ENCODE measurements at regions not wholly inside any gene's neighbourhood (a gene's known extent, or its start where the extent isn't known, plus 50 kb on each side); places are given as distances from the start of the nearest gene placed in this dataset.

DNA sequence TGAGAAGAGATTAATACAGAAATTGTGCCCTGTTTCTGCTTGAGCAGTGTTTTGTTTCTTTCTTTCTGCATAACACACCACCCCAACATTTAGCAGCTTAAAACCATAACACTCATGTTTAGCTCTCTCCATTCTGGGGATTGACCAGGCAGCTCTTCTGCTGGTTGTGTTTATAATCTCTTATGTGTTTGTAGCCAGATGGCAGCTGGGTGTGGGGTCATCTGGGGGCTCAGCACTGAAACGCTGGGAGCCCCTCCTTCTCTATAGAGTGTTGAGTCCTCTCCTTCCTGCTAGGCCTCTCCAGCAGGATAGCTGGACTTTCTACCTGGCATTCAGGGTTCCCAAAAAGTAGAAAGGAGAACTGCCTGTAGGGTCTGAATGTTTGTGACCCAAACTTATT is 270.6 kb downstream of the TTC8 start:
- Histone ChIP-seq H3K23me2 (ENCODE audit: low read depth, low read length) (no peaks in the 10 kb centered on the region; the same call in 1 of the 2 replicates), H3K79me2 (ENCODE audit: control insufficient read depth in 1 of 2, insufficient read depth in 2 of 2, low read length in 2 of 2) (no peaks in the 10 kb centered on the region), H3K9ac (replicated peaks in 1 of 4; ENCODE audit: extremely low read depth in 1 of 4, low read depth in 3 of 4, low read length in 3 of 4) (no peak overlapping the region), H2AFZ (ENCODE audit: low read length) (no peak overlapping the region), H3K56ac (replicated peaks; ENCODE audit: insufficient read length, low read depth, low read length) (no peak overlapping the region), H4K5ac (ENCODE audit: insufficient read length, low read depth, low read length) (no peak overlapping the region), H3K27me3 (replicated peaks in 1 of 4; ENCODE audit: control insufficient read depth in 3 of 4, extremely low read depth in 1 of 4, insufficient read depth in 3 of 4, low read length in 3 of 4) (no peaks in the 10 kb centered on the region), H2BK15ac (ENCODE audit: low read length) (no peak overlapping the region), H3K27ac (ENCODE audit: low read depth, low read length) (no peak overlapping the region), H2BK5ac (ENCODE audit: low read depth, low read length) (no peak overlapping the region), H3K79me1 (ENCODE audit: low read depth, low read length) (no peaks in the 10 kb centered on the region), H2AK5ac (ENCODE audit: low read depth, low read length) (no peak overlapping the region), H2BK120ac (replicated peaks; ENCODE audit: low read depth, low read length) (no peak overlapping the region), H3K4me1 (replicated peaks in 1 of 4; ENCODE audit: control insufficient read depth in 3 of 4, insufficient read depth in 4 of 4, low read length in 3 of 4) (no peaks in the 10 kb centered on the region), H3K23ac (ENCODE audit: insufficient read length) (no peak overlapping the region), H3K36me3 (ENCODE audit: control insufficient read depth in 2 of 4, insufficient read depth in 4 of 4, low read length in 3 of 4) (no peaks in the 10 kb centered on the region), H3K18ac (ENCODE audit: extremely low read depth, low read length) (no peak overlapping the region), H3K9me3 (ENCODE audit: insufficient read depth in 2 of 2, low read depth in 1 of 2, low read length in 1 of 2) (no peaks in the 10 kb centered on the region), H3K4me3 (ENCODE audit: extremely low read depth in 1 of 4, insufficient read depth in 2 of 4, low read depth in 3 of 4, low read length in 4 of 4) (no peak overlapping the region), H4K91ac (replicated peaks; ENCODE audit: insufficient read length, low read length) (no peak overlapping the region), H3K4ac (replicated peaks; ENCODE audit: insufficient read length, low read depth, low read length) (no peak overlapping the region), H4K20me1 (replicated peaks in 1 of 2; ENCODE audit: control insufficient read depth in 1 of 2, insufficient read depth in 2 of 2, low read length in 2 of 2) (no peaks in the 10 kb centered on the region), H3K4me2 (ENCODE audit: insufficient read depth in 1 of 2, low read depth in 2 of 2, low read length in 2 of 2) (no peak overlapping the region), H4K8ac (ENCODE audit: extremely low read depth, insufficient read depth, low read length) (no peak overlapping the region), H2BK12ac (ENCODE audit: low read depth, low read length) (no peak overlapping the region), H2BK20ac (ENCODE audit: low read length) (no peak overlapping the region), H3K14ac (ENCODE audit: insufficient read length) (no peak overlapping the region)
- FAIRE-seq (no peak), DNase-seq (ENCODE audit: low read depth in 1 of 2, low spot score in 2 of 2) (no peak)
- CTCF ChIA-PET (ENCODE audit: partially characterized antibody), result interaction anchor here (0.8 kb wide), 1 partner anchor 102 kb away, joined by 3 read pairs; no protein-coding TSS in a partner anchor
- 100% methylated on average over 1 of the region's 1 CpG; no CpG with 5 or more reads in 1 of the 2 experiments for WGBS, 2 experiments (ENCODE audit: extremely low coverage in 1 of 2, insufficient coverage in 1 of 2, insufficient read length in 1 of 2, insufficient replicate concordance in 2 of 2, low coverage in 1 of 2, low lambda C conversion rate in 2 of 2, missing lambda C conversion rate in 1 of 2)
- POLR2A ChIA-PET (ENCODE audit: partially characterized antibody), result no interaction called here
- TF ChIP-seq, protein P1, sequence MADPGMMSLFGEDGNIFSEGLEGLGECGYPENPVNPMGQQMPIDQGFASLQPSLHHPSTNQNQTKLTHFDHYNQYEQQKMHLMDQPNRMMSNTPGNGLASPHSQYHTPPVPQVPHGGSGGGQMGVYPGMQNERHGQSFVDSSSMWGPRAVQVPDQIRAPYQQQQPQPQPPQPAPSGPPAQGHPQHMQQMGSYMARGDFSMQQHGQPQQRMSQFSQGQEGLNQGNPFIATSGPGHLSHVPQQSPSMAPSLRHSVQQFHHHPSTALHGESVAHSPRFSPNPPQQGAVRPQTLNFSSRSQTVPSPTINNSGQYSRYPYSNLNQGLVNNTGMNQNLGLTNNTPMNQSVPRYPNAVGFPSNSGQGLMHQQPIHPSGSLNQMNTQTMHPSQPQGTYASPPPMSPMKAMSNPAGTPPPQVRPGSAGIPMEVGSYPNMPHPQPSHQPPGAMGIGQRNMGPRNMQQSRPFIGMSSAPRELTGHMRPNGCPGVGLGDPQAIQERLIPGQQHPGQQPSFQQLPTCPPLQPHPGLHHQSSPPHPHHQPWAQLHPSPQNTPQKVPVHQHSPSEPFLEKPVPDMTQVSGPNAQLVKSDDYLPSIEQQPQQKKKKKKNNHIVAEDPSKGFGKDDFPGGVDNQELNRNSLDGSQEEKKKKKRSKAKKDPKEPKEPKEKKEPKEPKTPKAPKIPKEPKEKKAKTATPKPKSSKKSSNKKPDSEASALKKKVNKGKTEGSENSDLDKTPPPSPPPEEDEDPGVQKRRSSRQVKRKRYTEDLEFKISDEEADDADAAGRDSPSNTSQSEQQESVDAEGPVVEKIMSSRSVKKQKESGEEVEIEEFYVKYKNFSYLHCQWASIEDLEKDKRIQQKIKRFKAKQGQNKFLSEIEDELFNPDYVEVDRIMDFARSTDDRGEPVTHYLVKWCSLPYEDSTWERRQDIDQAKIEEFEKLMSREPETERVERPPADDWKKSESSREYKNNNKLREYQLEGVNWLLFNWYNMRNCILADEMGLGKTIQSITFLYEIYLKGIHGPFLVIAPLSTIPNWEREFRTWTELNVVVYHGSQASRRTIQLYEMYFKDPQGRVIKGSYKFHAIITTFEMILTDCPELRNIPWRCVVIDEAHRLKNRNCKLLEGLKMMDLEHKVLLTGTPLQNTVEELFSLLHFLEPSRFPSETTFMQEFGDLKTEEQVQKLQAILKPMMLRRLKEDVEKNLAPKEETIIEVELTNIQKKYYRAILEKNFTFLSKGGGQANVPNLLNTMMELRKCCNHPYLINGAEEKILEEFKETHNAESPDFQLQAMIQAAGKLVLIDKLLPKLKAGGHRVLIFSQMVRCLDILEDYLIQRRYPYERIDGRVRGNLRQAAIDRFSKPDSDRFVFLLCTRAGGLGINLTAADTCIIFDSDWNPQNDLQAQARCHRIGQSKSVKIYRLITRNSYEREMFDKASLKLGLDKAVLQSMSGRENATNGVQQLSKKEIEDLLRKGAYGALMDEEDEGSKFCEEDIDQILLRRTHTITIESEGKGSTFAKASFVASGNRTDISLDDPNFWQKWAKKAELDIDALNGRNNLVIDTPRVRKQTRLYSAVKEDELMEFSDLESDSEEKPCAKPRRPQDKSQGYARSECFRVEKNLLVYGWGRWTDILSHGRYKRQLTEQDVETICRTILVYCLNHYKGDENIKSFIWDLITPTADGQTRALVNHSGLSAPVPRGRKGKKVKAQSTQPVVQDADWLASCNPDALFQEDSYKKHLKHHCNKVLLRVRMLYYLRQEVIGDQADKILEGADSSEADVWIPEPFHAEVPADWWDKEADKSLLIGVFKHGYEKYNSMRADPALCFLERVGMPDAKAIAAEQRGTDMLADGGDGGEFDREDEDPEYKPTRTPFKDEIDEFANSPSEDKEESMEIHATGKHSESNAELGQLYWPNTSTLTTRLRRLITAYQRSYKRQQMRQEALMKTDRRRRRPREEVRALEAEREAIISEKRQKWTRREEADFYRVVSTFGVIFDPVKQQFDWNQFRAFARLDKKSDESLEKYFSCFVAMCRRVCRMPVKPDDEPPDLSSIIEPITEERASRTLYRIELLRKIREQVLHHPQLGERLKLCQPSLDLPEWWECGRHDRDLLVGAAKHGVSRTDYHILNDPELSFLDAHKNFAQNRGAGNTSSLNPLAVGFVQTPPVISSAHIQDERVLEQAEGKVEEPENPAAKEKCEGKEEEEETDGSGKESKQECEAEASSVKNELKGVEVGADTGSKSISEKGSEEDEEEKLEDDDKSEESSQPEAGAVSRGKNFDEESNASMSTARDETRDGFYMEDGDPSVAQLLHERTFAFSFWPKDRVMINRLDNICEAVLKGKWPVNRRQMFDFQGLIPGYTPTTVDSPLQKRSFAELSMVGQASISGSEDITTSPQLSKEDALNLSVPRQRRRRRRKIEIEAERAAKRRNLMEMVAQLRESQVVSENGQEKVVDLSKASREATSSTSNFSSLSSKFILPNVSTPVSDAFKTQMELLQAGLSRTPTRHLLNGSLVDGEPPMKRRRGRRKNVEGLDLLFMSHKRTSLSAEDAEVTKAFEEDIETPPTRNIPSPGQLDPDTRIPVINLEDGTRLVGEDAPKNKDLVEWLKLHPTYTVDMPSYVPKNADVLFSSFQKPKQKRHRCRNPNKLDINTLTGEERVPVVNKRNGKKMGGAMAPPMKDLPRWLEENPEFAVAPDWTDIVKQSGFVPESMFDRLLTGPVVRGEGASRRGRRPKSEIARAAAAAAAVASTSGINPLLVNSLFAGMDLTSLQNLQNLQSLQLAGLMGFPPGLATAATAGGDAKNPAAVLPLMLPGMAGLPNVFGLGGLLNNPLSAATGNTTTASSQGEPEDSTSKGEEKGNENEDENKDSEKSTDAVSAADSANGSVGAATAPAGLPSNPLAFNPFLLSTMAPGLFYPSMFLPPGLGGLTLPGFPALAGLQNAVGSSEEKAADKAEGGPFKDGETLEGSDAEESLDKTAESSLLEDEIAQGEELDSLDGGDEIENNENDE (IDR thresholded peaks at IDR 0.05; ENCODE audit: insufficient replicate concordance, low read length), result no peak

All from H1 (cell line).